ENCODE measurements at regions not wholly inside any gene's neighbourhood (a gene's known extent, or its start where the extent isn't known, plus 50 kb on each side); places are given as distances from the start of the nearest gene placed in this dataset.

GRCh38 chr7:14995774-14996173, 93.2 kb upstream of the DGKB start:
- Histone ChIP-seq H3K27ac (ENCODE audit: extremely low read length, insufficient read depth, low read length) (no peak overlapping the region), H3K27me3 (ENCODE audit: control insufficient read depth in 1 of 2, insufficient read depth in 2 of 2, low read length in 2 of 2) (no peaks in the 10 kb centered on the region), H3K9ac (ENCODE audit: insufficient read depth, low read depth, low read length) (no peak overlapping the region), H3K4me2 (ENCODE audit: low read depth, low read length) (no peak overlapping the region), H3K79me2 (ENCODE audit: insufficient read depth, low read length) (no peaks in the 10 kb centered on the region), H3K36me3 (replicated peaks in 1 of 2; ENCODE audit: control insufficient read depth in 1 of 2, insufficient read depth in 2 of 2, low read length in 2 of 2) (no peaks in the 10 kb centered on the region), H4K20me1 (ENCODE audit: insufficient read depth, low read length) (no peaks in the 10 kb centered on the region), H3K9me3 (ENCODE audit: low read length) (no peaks in the 10 kb centered on the region), H2AFZ (ENCODE audit: low read length) (no peak overlapping the region), H3K4me3 (replicated peaks in 1 of 3; ENCODE audit: insufficient read depth in 1 of 3, low read depth in 2 of 3, low read length in 3 of 3) (no peak overlapping the region), H3K4me1 (ENCODE audit: insufficient read depth, low read length) (peaks cover 10% of the 10 kb centered on the region; the same call in 1 of the 2 replicates)
- ATAC-seq (no peak), DNase-seq (ENCODE audit: low spot score) (no peak), FAIRE-seq (no peak)
- in situ Hi-C loops (cut with HindIII; ENCODE audit: extremely low pct_ligation_motif_present, low pct_unique_long_range_greater_than_20kb) (no loop called here), intact Hi-C loops (cut with micrococcal nuclease; ENCODE audit: unreplicated experiment) (no loop called here)
- 0 out of 4 replicates have a peak, but pooled peaks of 1 of the 2 experiments have one; percentile 10 for TF ChIP-seq MAFK (conservative IDR thresholded peaks at IDR 0.05 in 1 of 2, IDR thresholded peaks at IDR 0.05 in 1 of 2; ENCODE audit: low read length in 2 of 2)
- TF ChIP-seq ATM (IDR thresholded peaks at IDR 0.05; ENCODE audit: borderline replicate concordance): no peak
- no peak for TF ChIP-seq ZNF546 (CRISPR knock-in tag; conservative IDR thresholded peaks at IDR 0.05)
- TF ChIP-seq, protein P1, sequence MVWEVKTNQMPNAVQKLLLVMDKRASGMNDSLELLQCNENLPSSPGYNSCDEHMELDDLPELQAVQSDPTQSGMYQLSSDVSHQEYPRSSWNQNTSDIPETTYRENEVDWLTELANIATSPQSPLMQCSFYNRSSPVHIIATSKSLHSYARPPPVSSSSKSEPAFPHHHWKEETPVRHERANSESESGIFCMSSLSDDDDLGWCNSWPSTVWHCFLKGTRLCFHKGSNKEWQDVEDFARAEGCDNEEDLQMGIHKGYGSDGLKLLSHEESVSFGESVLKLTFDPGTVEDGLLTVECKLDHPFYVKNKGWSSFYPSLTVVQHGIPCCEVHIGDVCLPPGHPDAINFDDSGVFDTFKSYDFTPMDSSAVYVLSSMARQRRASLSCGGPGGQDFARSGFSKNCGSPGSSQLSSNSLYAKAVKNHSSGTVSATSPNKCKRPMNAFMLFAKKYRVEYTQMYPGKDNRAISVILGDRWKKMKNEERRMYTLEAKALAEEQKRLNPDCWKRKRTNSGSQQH (CRISPR knock-in tag; IDR thresholded peaks at IDR 0.05; ENCODE audit: low read depth): no peak
- WGBS (ENCODE audit: low lambda C conversion rate): 20% methylated on average over 2 of the region's 2 CpGs
- no TSS peak for BruUV-seq (replicated peaks)
- ChIA-PET CTCF (ENCODE audit: low intra/inter-chr PET ratio, low total read pairs) (no interaction called here), POLR2A (no interaction called here)

GRCh38 chr7:14988941-14989340, 86.4 kb upstream of the DGKB start:
- FAIRE-seq: no peak
- WGBS (ENCODE audit: low lambda C conversion rate): 0% methylated on average over 1 of the region's 2 CpGs
- H3K79me2 ChIP-seq (ENCODE audit: insufficient read depth, low read length): no peaks in the 10 kb centered on the region
- no peaks in the 10 kb centered on the region for H3K36me3 ChIP-seq (replicated peaks in 1 of 2; ENCODE audit: control insufficient read depth in 1 of 2, insufficient read depth in 2 of 2, low read length in 2 of 2)
- TF ChIP-seq ARID2 (CRISPR knock-in tag; IDR thresholded peaks at IDR 0.05; ENCODE audit: borderline replicate concordance) (no peak), ZNF329 (CRISPR knock-in tag; IDR thresholded peaks at IDR 0.05; ENCODE audit: low read depth) (no peak), EP300 (IDR thresholded peaks at IDR 0.05; ENCODE audit: low read depth in 2 of 2, low read length in 2 of 2) (no peak), EP300 (CRISPR knock-in tag; IDR thresholded peaks at IDR 0.05; ENCODE audit: borderline replicate concordance) (no peak), TP53 (CRISPR knock-in tag; conservative IDR thresholded peaks at IDR 0.05) (no peak), SRSF4 (IDR thresholded peaks at IDR 0.05; ENCODE audit: low read depth, low read length, poor library complexity, severe bottlenecking) (no peak)
- POLR2A ChIA-PET: no interaction called here
- no peak for DNase-seq (ENCODE audit: low spot score)
- no peak for ATAC-seq
- CTCF ChIA-PET (ENCODE audit: low intra/inter-chr PET ratio, low total read pairs): no interaction called here
- H3K9me3 ChIP-seq (ENCODE audit: low read length): no peaks in the 10 kb centered on the region; the same call in 1 of the 2 replicates
- no peaks in the 10 kb centered on the region for H3K4me1 ChIP-seq (ENCODE audit: insufficient read depth, low read length)
- intact Hi-C loops (cut with micrococcal nuclease; ENCODE audit: unreplicated experiment) (no loop called here), in situ Hi-C loops (cut with HindIII; ENCODE audit: extremely low pct_ligation_motif_present, low pct_unique_long_range_greater_than_20kb) (no loop called here)
- no peak overlapping the region for H3K4me2 ChIP-seq (ENCODE audit: low read depth, low read length)
- no peak overlapping the region for H3K4me3 ChIP-seq (replicated peaks in 1 of 3; ENCODE audit: insufficient read depth in 1 of 3, low read depth in 2 of 3, low read length in 3 of 3)
- BruUV-seq (replicated peaks): no TSS peak
- H4K20me1 ChIP-seq (ENCODE audit: insufficient read depth, low read length): no peaks in the 10 kb centered on the region
- no peak overlapping the region for H3K27ac ChIP-seq (ENCODE audit: extremely low read length, insufficient read depth, low read length)
- H3K9ac ChIP-seq (ENCODE audit: insufficient read depth, low read depth, low read length): no peak overlapping the region
- no peak overlapping the region for H2AFZ ChIP-seq (ENCODE audit: low read length)
- no peaks in the 10 kb centered on the region for H3K27me3 ChIP-seq (ENCODE audit: control insufficient read depth in 1 of 2, insufficient read depth in 2 of 2, low read length in 2 of 2)

All from HepG2 (cell line).